Activated naive CD4-positive, alpha-beta T cell treated with anti-CD3 and anti-CD28 coated beads for 36 hours (primary cell): ENCODE measurements at regions not wholly inside any gene's neighbourhood (a gene's known extent, or its start where the extent isn't known, plus 50 kb on each side); places are given as distances from the start of the nearest gene placed in this dataset.

Experiments used
- CTCF ChIA-PET: fragments of 350-600 bp; sonication (Branson Sonifier 250); formaldehyde crosslinking; loops from one replicate; lab custom pipeline; 2021; ENCODE audit warnings: antibody characterized with exemption; lab: Charles Lee
- DNase-seq: peaks from one replicate; pipeline ENCODE4 v3.0.0-alpha.2; 2020
- H3K27ac Mint-ChIP-seq: one replicate; pipeline ENCODE4 v1.8.0; 2021; ENCODE audit warnings: mild to moderate bottlenecking, mixed read lengths
- H3K27me3 Mint-ChIP-seq: one replicate; pipeline ENCODE4 v1.8.0; 2021; ENCODE audit warnings: low read depth, mixed read lengths
- H3K36me3 Mint-ChIP-seq: one replicate; pipeline ENCODE4 v1.8.0; 2021; ENCODE audit warnings: low read depth, mixed read lengths
- H3K4me1 Mint-ChIP-seq: one replicate; pipeline ENCODE4 v1.8.0; 2021; ENCODE audit warnings: low read depth, mixed read lengths
- H3K4me3 Mint-ChIP-seq: one replicate; pipeline ENCODE4 v1.8.0; 2021; ENCODE audit warnings: mild to moderate bottlenecking, moderate library complexity, mixed read lengths
- H3K9me3 Mint-ChIP-seq: one replicate; pipeline ENCODE4 v1.8.0; 2021; ENCODE audit warnings: mixed read lengths
- intact Hi-C: fragments of 100-400 bp; cut with micrococcal nuclease; formaldehyde crosslinking; loops from one replicate; pipeline ENCODE4 v1.15.1; 2023

DNA sequence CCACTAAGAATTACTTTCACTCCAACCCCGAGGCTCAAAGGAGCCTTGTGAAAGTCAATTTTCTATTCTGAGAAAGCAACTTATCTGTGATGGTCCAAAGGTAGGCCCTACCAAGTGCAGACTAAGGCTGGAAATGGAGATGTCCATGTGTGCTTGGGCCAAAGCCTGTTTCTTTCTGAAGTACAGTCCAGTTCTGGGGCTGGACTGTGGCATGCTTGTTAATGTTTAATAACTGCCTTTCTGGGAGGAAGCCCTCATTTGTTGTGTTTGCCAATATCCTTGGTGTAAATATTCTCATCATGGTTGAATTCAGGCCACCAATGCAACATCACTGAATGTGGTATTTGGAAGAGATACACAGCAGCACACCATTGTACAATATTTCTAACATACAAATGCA, 182.3 kb upstream of the BCL6 start:
- CTCF ChIA-PET: interaction anchor here (0.6 to 2.1 kb wide), 2 partner anchors 53 to 187 kb away, joined by 7 to 14 read pairs; no protein-coding TSS in a partner anchor
- intact Hi-C loops: no loop called here
- peaks cover 54% of the 10 kb centered on the region for H3K4me1 Mint-ChIP-seq

DNA sequence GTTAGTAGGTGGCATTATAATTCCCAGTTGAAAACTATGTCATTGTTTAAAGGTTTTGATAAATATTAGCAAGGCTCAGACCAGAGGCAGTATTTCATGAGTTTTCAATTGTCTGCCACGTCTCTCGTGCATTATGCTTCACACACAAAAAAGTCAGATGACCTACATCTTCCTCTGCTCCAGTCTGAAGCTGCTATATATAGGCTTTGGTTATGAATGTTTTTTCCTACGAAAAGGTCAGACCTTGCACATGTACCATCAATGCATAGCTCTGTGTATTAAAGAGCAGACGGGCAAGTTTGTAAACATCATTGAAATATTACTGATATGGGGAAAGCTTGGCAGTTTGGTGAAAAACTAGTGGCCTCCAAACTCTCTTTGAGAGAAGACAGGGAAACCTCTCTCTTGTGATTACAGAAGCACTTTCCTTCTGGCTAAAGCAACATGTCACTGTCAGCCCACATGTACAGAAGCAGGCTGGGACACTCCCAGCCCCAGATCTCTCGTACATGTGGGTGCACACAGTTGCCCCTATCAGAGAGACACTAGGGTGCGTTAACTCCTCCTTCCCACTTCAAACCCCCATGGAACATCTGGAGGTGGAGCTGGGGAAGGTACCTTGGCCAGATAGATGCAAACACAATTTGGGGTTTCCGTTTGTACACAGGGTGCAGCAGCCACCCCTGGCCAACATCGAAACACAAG, 184.0 kb upstream of the BCL6 start:
- CTCF ChIA-PET: interaction anchor here (0.6 to 1.8 kb wide), 5 partner anchors 46 to 1027 kb away, joined by 3 to 5 read pairs (median 4); no protein-coding TSS in a partner anchor
- Mint-ChIP-seq H3K27me3 (no peaks in the 10 kb centered on the region), H3K27ac (peak overlapping the region; percentile 6), H3K4me1 (peaks cover 38% of the 10 kb centered on the region), H3K36me3 (no peaks in the 10 kb centered on the region), H3K4me3 (no peak overlapping the region), H3K9me3 (peaks cover 3% of the 10 kb centered on the region)
- no peak for DNase-seq
- intact Hi-C loops: no loop called here

More for the DNA sequence above, 182.3 kb upstream of the BCL6 start:
- Mint-ChIP-seq H3K36me3 (peaks cover 2% of the 10 kb centered on the region), H3K4me3 (no peak overlapping the region), H3K27me3 (no peaks in the 10 kb centered on the region), H3K27ac (no peak overlapping the region), H3K9me3 (peaks cover 8% of the 10 kb centered on the region)
- no peak for DNase-seq

DNA sequence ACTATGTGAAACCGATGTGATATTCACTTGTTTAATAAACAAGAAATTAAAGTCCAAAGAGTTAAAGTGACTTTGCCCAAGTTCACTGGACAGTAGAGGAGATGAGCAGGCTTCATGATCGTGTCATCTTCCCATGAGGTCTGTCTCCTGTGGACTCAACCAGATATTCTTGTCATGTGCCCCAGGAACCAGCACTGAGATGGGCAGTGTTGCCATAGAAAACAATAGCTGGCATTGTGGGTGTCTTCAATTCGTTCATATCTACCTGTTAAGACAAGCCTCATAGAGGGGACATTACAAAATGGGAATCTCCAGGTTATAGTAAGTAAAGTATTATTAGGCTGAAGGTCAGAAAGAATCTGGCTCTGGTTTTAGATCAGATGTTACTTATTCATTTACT, 184.8 kb upstream of the BCL6 start:
- intact Hi-C loops: no loop called here
- Mint-ChIP-seq H3K4me3 (no peak overlapping the region), H3K4me1 (peaks cover 36% of the 10 kb centered on the region), H3K9me3 (no peaks in the 10 kb centered on the region), H3K27ac (no peak overlapping the region), H3K36me3 (no peaks in the 10 kb centered on the region), H3K27me3 (no peaks in the 10 kb centered on the region)
- DNase-seq: no peak
- CTCF ChIA-PET: interaction anchor here (0.6 to 1.8 kb wide), 2 partner anchors 59 to 1025 kb away, joined by 3 to 4 read pairs; no protein-coding TSS in a partner anchor

DNA sequence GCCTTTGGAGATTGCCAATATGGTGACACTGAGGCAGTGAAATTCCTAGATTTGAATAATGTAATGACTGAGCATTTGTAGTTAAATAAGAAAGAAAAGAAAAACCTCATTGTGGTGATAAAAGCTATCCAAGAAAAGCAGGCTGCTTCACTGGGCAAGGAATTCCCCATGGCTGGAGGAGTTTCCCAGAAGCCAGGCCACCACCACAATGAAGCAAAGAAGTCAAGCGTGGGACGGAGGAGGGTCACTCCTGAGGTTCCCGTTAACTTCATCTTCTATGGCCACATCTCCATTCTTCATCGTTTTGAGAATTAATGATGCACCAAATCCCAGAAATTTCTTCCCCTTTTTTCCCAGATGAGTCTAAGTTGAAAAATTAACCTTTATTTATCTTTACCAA, 185.8 kb upstream of the BCL6 start:
- Mint-ChIP-seq H3K4me3 (no peak overlapping the region), H3K36me3 (no peaks in the 10 kb centered on the region), H3K4me1 (peaks cover 34% of the 10 kb centered on the region), H3K27ac (no peak overlapping the region), H3K27me3 (no peaks in the 10 kb centered on the region), H3K9me3 (no peaks in the 10 kb centered on the region)
- intact Hi-C loops: no loop called here
- CTCF ChIA-PET: no interaction called here
- no peak for DNase-seq

DNA sequence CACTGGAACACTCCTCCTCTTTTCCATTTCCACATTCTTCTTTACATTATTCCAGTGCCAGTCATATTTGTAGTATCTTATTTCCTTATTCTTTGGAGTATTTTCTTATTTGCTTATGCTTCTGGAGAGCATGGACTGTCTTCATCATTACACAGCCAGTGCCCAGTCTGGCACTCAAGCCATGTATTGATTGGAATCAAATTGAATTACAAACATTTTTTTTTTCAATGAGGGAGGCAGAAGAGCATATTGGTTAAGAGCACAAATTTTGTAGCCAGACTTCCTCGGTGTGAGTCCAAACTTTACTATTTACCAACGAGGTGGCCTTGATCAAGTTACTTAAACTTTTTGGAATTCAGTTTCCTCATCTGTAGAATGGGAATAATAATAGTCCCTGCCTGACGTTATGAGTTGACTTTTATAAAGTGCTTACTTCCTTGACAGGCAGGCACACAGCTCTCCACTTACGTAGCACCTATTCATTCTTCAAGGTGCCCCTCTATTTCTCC, 186.6 kb upstream of the BCL6 start:
- no peak overlapping the region for H3K4me3 Mint-ChIP-seq
- no peak overlapping the region for H3K27ac Mint-ChIP-seq
- CTCF ChIA-PET: no interaction called here
- no peaks in the 10 kb centered on the region for H3K36me3 Mint-ChIP-seq
- H3K4me1 Mint-ChIP-seq: peaks cover 31% of the 10 kb centered on the region
- intact Hi-C loops: no loop called here
- H3K27me3 Mint-ChIP-seq: no peaks in the 10 kb centered on the region
- H3K9me3 Mint-ChIP-seq: no peaks in the 10 kb centered on the region
- DNase-seq: no peak

DNA sequence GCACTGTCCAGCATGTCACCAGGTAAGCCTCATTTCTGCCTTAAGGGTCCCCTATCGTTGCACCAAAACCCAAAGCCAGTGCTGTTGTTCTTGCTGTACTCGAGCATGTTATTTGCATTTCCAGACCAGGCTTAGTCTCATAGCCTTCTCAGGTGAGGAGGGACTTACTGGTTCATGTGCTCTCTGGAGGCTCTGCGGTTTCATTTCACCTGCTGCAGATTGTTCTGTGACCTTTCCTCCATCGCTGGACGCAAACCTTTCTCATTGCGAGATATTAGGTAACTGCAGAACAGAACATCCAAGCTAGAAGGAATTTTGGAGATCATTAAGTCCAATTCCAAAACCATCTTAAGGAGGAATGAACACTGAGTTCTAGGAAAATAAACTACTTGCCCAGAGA, 187.3 kb upstream of the BCL6 start:
- H3K27ac Mint-ChIP-seq: no peak overlapping the region
- no peaks in the 10 kb centered on the region for H3K36me3 Mint-ChIP-seq
- H3K4me1 Mint-ChIP-seq: peaks cover 27% of the 10 kb centered on the region
- no peaks in the 10 kb centered on the region for H3K27me3 Mint-ChIP-seq
- CTCF ChIA-PET: no interaction called here
- DNase-seq: no peak
- no peak overlapping the region for H3K4me3 Mint-ChIP-seq
- no peaks in the 10 kb centered on the region for H3K9me3 Mint-ChIP-seq
- intact Hi-C loops: no loop called here

DNA sequence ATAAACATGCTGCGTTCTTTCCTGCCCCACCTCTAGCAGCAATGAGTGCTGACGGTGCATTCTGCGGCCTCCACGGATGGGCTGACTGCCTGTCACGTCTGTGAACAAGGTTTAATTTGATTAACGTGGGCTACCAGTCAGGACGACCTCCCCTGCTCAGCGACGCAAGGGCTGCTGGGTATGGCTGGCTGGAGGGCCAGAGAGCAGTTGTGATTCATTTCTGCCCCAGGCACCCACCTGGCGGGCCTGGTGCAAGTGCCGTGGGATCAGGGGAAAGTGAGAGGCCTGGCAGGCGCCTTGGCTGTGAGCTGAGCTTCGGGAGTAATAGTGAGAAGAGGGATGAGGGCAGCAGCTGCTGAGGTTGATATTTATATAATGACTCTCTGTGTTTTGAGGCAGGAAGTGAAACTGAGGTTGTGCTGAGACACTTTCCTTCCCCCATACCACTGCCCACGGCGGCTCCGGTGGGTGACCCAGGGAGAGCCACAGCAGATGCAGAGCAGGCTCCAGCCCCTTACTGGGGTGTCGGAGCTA, 190.4 kb upstream of the BCL6 start:
- intact Hi-C loops: no loop called here
- CTCF ChIA-PET: no interaction called here
- peaks cover 14% of the 10 kb centered on the region for H3K4me1 Mint-ChIP-seq
- H3K9me3 Mint-ChIP-seq: no peaks in the 10 kb centered on the region
- H3K27me3 Mint-ChIP-seq: no peaks in the 10 kb centered on the region
- H3K27ac Mint-ChIP-seq: no peak overlapping the region
- peak; percentile 47 for DNase-seq
- no peak overlapping the region for H3K4me3 Mint-ChIP-seq
- no peaks in the 10 kb centered on the region for H3K36me3 Mint-ChIP-seq

DNA sequence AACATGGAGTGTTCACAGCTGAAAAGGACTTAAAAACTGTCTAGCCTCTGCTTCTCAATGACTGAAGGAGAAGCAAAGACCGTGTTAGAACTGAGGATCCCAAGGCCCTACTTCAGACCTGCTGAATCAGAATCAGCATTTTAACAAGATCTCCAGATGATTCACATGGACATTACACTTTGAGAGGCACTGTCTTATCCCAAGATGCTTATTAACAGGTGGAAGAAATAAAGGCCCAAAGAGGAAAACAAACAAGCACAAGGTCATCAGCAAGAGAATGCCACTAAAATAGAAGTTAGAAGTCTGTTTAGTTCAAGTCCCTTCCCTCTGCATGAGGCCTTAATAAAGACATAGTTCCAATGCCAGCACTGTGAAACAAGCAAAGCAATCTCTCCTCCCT, 191.4 kb upstream of the BCL6 start:
- CTCF ChIA-PET: no interaction called here
- Mint-ChIP-seq H3K27me3 (no peaks in the 10 kb centered on the region), H3K4me1 (peaks cover 14% of the 10 kb centered on the region), H3K27ac (no peak overlapping the region), H3K36me3 (no peaks in the 10 kb centered on the region), H3K4me3 (no peak overlapping the region), H3K9me3 (no peaks in the 10 kb centered on the region)
- intact Hi-C loops: no loop called here
- no peak for DNase-seq

DNA sequence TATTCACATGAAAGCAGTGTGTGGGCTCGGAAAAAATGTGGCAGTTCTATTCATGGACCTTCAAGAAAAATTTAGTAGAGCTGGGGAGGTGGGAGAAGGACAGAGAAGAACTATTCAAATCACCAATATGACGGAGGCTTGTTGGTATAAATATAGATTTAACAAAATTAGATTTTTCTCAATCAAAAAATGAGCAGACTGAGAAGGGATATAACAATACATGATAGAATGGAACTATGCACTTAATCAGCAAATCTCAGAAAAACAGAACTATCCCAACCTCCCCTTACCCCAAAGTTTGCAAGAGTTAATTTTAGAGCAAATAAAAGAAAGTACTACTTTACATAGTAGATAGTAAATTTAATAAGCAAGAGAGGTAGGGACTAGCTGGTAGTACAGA, 194.6 kb upstream of the BCL6 start:
- Mint-ChIP-seq H3K27me3 (no peaks in the 10 kb centered on the region), H3K27ac (no peak overlapping the region), H3K9me3 (no peaks in the 10 kb centered on the region), H3K4me3 (no peak overlapping the region), H3K36me3 (no peaks in the 10 kb centered on the region), H3K4me1 (peaks cover 14% of the 10 kb centered on the region)
- CTCF ChIA-PET: interaction anchor here (1.0 kb wide), 1 partner anchor 767 kb away, joined by 3 read pairs; no protein-coding TSS in a partner anchor
- intact Hi-C loops: no loop called here
- no peak for DNase-seq

DNA sequence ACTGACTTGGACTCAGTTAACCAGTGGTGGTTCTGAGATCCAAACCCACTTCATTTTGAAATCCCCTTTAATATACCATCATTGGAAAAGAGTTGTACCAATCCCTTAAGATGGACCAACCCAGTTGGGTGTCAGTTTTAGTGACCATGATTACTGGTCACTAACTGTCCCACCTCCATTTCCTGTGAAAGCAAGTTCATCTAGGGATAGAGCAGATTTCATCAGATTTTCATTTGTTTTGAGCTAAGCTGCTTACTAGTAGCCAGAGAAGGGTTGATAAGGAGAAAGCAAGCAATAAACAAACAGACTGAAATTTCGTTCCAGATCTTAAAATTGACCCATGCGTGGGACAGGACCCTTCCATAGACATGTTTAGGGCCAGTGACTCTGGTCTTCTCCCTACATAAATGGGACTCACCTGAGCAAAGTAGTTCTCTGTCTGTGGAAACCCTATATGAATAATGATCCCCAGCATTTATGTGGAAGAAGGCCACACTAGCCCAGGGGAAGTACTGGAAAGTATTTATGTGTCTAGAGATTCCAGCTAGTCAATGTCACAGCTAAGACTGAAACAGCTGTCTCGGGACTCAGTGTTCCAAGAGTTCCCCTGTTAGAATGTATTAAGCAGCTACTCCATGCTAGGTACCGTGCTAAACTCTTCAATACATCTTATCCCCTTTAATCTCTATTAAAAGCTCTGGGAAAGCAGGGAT, 196.0 kb upstream of the BCL6 start:
- Mint-ChIP-seq H3K4me3 (no peak overlapping the region), H3K4me1 (peaks cover 2% of the 10 kb centered on the region), H3K27me3 (no peaks in the 10 kb centered on the region), H3K36me3 (no peaks in the 10 kb centered on the region), H3K9me3 (no peaks in the 10 kb centered on the region), H3K27ac (no peak overlapping the region)
- DNase-seq: no peak
- CTCF ChIA-PET: interaction anchor here (0.5 to 1.1 kb wide), 2 partner anchors 32 to 118 kb away, joined by 4 read pairs; no protein-coding TSS in a partner anchor
- intact Hi-C loops: no loop called here

DNA sequence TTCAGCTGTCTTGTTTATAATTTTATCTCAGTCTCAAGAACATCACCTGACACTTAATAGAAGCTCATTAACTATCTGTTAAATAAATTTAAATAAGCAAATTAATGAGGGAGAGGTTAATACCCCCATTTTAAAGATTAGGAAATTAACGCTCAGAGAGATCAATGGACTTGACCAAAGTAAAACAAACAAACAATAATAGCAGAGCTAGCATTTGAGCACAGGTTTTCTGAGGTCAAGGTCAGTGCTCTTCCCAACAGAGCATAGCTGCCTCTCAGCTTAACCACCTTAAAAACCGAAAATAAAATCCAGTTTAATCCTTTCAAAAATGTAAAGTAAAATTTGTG, 196.6 kb upstream of the BCL6 start:
- Mint-ChIP-seq H3K4me1 (no peaks in the 10 kb centered on the region), H3K27me3 (no peaks in the 10 kb centered on the region), H3K9me3 (no peaks in the 10 kb centered on the region), H3K4me3 (no peak overlapping the region), H3K36me3 (no peaks in the 10 kb centered on the region), H3K27ac (no peak overlapping the region)
- intact Hi-C loops: no loop called here
- DNase-seq: no peak
- CTCF ChIA-PET: interaction anchor here (0.5 to 1.1 kb wide), 2 partner anchors 32 to 118 kb away, joined by 4 read pairs; no protein-coding TSS in a partner anchor

DNA sequence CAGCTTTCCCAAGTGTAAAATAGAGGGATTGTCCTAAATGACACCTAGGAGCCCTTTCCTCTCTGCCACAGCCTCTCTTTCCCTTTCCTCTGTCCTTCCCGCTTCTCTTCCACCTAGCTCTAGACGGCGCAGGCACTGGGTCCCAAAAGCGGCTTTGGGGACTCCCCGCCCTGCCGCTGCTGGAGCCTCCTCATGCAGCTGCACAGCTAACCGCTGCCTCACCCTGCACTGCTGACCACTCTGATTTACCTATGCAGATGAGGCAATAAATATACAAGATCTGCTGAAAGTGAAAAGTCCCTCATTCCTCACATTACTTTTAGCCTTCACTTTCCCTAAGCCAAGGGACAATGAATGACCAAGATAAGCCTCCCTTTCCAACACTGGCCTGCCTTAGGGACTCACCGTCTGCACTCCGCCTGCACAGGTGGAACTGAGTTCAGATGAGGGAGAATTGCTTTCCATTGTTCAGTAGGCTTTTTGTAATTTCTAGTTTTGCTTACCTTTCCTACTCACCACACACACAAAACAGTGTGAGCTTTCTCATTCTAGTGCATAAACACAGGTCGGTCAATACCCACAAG, 197.5 kb upstream of the BCL6 start:
- CTCF ChIA-PET: no interaction called here
- Mint-ChIP-seq H3K9me3 (no peaks in the 10 kb centered on the region), H3K36me3 (no peaks in the 10 kb centered on the region), H3K27me3 (no peaks in the 10 kb centered on the region), H3K4me3 (no peak overlapping the region), H3K27ac (no peak overlapping the region), H3K4me1 (no peaks in the 10 kb centered on the region)
- intact Hi-C loops: no loop called here
- DNase-seq: no peak
